GM12892 (cell line): ENCODE measurements at regions not wholly inside any gene's neighbourhood (a gene's known extent, or its start where the extent isn't known, plus 50 kb on each side); places are given as distances from the start of the nearest gene placed in this dataset.

Source experiments
- POLR2A ChIP-seq: IDR thresholded peaks from 2 replicates; pipeline ENCODE4 v1.6.1; 2011; ENCODE audit warnings: low read depth, low read length, control low read depth
- POLR2AphosphoS5 ChIP-seq: IDR thresholded peaks from 2 replicates; pipeline ENCODE4 v1.6.1; 2011; ENCODE audit warnings: low read depth, low read length, control low read depth
- TAF1 ChIP-seq: IDR thresholded peaks from 2 replicates; pipeline ENCODE4 v1.6.1; 2011; ENCODE audit warnings: low read depth, mild to moderate bottlenecking, control low read depth, low read length, borderline replicate concordance

- TF ChIP-seq POLR2AphosphoS5 (no peak), TAF1 (no peak), POLR2A (no peak)
Measured at GRCh38 chr5:63097286-63097685, 518.7 kb downstream of the LRRC70 start.
